GM23248 (cell line): ENCODE measurements at regions not wholly inside any gene's neighbourhood (a gene's known extent, or its start where the extent isn't known, plus 50 kb on each side); places are given as distances from the start of the nearest gene placed in this dataset.
A peak's percentile ranks its signal among the peaks of the same experiment; 100 is the strongest.

Source experiments
- DNase-seq: peaks from one replicate; pipeline ENCODE4 v3.0.0-alpha.2; 2015
- H2AFZ ChIP-seq: fragments of 200-600 bp; sonication (generic); 2 replicates; pipeline ENCODE4 v1.6.1; 2016; ENCODE audit warnings: antibody characterized with exemption
- H3F3A ChIP-seq: fragments of 200-600 bp; sonication (generic); 2 replicates; pipeline ENCODE4 v1.6.1; 2016; ENCODE audit warnings: mild to moderate bottlenecking, antibody characterized with exemption, mixed run types; ENCODE audit not compliant: insufficient read depth
- H3K27ac ChIP-seq: fragments of 200-600 bp; sonication (generic); 2 replicates; pipeline ENCODE4 v1.5.1; 2016; ENCODE audit warnings: mild to moderate bottlenecking
- H3K27me3 ChIP-seq: fragments of 200-600 bp; sonication (generic); replicated peaks from 2 replicates; pipeline ENCODE4 v1.6.1; 2016; ENCODE audit warnings: mild to moderate bottlenecking; ENCODE audit not compliant: insufficient read depth
- H3K36me3 ChIP-seq: fragments of 200-600 bp; sonication (generic); 2 replicates; pipeline ENCODE4 v1.6.1; 2016; ENCODE audit warnings: low read depth, mild to moderate bottlenecking
- H3K4me1 ChIP-seq: fragments of 200-600 bp; sonication (generic); 2 replicates; pipeline ENCODE4 v1.6.1; 2016; ENCODE audit warnings: mild to moderate bottlenecking; ENCODE audit not compliant: insufficient read depth
- H3K4me2 ChIP-seq: fragments of 200-600 bp; sonication (generic); one replicate; pipeline ENCODE4 v1.6.1; 2016; ENCODE audit warnings: mild to moderate bottlenecking; ENCODE audit not compliant: unreplicated experiment
- H3K4me3 ChIP-seq: fragments of 200-600 bp; sonication (generic); 2 replicates; pipeline ENCODE4 v1.5.1; 2016; ENCODE audit warnings: mild to moderate bottlenecking
- H3K79me2 ChIP-seq: fragments of 200-600 bp; sonication (generic); 2 replicates; pipeline ENCODE4 v1.6.1; 2016; ENCODE audit warnings: mild to moderate bottlenecking; ENCODE audit not compliant: insufficient read depth
- H3K9ac ChIP-seq: fragments of 200-600 bp; sonication (generic); 2 replicates; pipeline ENCODE4 v1.6.1; 2016; ENCODE audit warnings: mild to moderate bottlenecking
- H3K9me2 ChIP-seq: fragments of 200-600 bp; sonication (generic); 2 replicates; pipeline ENCODE4 v1.6.1; 2016; ENCODE audit warnings: mixed run types, mild to moderate bottlenecking, moderate library complexity; ENCODE audit not compliant: insufficient read depth
- H3K9me3 ChIP-seq: fragments of 200-600 bp; sonication (generic); one replicate; pipeline ENCODE4 v1.6.1; 2017; ENCODE audit warnings: low read depth
- H4K20me1 ChIP-seq: fragments of 200-600 bp; sonication (generic); 2 replicates; pipeline ENCODE4 v1.6.0; 2016; ENCODE audit not compliant: insufficient read depth
- EZH2 ChIP-seq: fragments of 200-600 bp; sonication (generic); IDR thresholded peaks from 2 replicates; pipeline ENCODE4 v1.6.1; 2018; ENCODE audit warnings: antibody characterized with exemption, mild to moderate bottlenecking; ENCODE audit not compliant: insufficient read depth, poor library complexity, severe bottlenecking
- EZH2phosphoT487 ChIP-seq: fragments of 200-600 bp; sonication (generic); IDR thresholded peaks from 2 replicates; pipeline ENCODE4 v1.6.1; 2018; ENCODE audit warnings: antibody characterized with exemption, moderate library complexity, mild to moderate bottlenecking, low read depth; ENCODE audit not compliant: insufficient read depth
- WGBS, 2 experiments: methylation state at CpG; one replicate each; pipeline ENCODE4 v1.1.6; 2015 to 2017; ENCODE audit warnings: low lambda C conversion rate in 2 of 2, low coverage in 1 of 2; ENCODE audit errors: missing lambda C conversion rate in 2 of 2; 5-methylcytosine and 5-hydroxymethylcytosine counted together
- in situ Hi-C: fragments of 300-500 bp; cut with MboI; formaldehyde crosslinking; loops from 2 replicates; pipeline ENCODE4 v1.15.0; 2020

DNA sequence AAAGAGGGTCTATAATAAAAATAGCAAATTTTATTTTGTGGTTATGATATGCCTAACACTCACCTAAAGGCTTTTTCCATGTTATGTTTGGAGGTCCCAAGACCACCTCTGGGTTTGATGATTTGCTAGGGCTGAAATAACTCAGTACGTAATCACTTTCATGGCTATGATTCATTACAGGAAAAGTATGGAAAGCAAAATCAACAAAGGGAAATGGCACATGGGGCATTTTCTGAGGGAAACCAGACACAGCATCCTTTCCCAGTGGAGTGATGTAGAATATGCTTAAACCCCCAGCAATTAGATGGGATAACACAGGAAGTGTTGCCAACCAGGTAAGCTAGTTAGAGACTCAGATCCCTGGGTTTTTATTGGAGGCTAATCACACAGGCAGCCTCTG, 701.6 kb upstream of the CBLB start:
- Histone ChIP-seq H3K27ac (no peak overlapping the region), H3K9ac (no peak overlapping the region), H3K4me3 (no peak overlapping the region), H3K4me1 (no peaks in the 10 kb centered on the region), H3K9me2 (no peaks in the 10 kb centered on the region), H3K27me3 (no peaks in the 10 kb centered on the region), H2AFZ (no peak overlapping the region), H3K9me3 (no peaks in the 10 kb centered on the region), H3K4me2 (no peak overlapping the region), H3F3A (no peaks in the 10 kb centered on the region), H3K79me2 (no peaks in the 10 kb centered on the region), H3K36me3 (no peaks in the 10 kb centered on the region), H4K20me1 (no peaks in the 10 kb centered on the region)
- 86 to 100% methylated on average over 1 of the region's 1 CpG for WGBS, 2 experiments
- DNase-seq: no peak
- in situ Hi-C loops: no loop called here
- TF ChIP-seq EZH2 (no peak), EZH2phosphoT487 (no peak)

DNA sequence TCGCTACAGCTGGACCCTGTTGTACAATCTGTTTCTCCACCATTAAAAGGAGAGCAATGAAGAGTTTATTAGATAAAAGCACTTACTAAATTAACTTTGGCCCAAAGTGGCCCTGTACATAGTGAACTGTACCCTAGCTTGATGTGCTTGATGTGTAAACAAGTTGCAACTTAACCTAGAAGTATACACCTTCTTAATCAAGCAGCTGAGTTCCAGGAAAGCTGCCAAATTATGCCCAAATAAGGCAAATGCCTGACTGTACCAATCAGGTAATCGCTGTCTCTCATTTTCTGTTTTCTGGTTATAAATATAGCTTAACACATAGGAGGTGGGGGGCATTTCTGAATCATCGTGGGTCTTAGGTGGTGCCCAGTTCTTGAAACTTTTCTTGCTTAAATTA, 704.8 kb upstream of the CBLB start:
- 93 to 99% methylated on average over 3 of the region's 3 CpGs for WGBS, 2 experiments
- H3K4me3 ChIP-seq: no peak overlapping the region
- no peaks in the 10 kb centered on the region for H3K36me3 ChIP-seq
- H3K9me2 ChIP-seq: no peaks in the 10 kb centered on the region
- no peak overlapping the region for H2AFZ ChIP-seq
- H3K9ac ChIP-seq: no peak overlapping the region
- H3K9me3 ChIP-seq: no peaks in the 10 kb centered on the region
- TF ChIP-seq EZH2phosphoT487: no peak
- no peak for TF ChIP-seq EZH2
- no peak overlapping the region for H3K4me2 ChIP-seq
- no peaks in the 10 kb centered on the region for H3F3A ChIP-seq
- H3K79me2 ChIP-seq: no peaks in the 10 kb centered on the region
- H4K20me1 ChIP-seq: no peaks in the 10 kb centered on the region
- in situ Hi-C loops: no loop called here
- no peak overlapping the region for H3K27ac ChIP-seq
- H3K27me3 ChIP-seq: no peaks in the 10 kb centered on the region
- no peak for DNase-seq
- peaks cover 2% of the 10 kb centered on the region for H3K4me1 ChIP-seq

DNA sequence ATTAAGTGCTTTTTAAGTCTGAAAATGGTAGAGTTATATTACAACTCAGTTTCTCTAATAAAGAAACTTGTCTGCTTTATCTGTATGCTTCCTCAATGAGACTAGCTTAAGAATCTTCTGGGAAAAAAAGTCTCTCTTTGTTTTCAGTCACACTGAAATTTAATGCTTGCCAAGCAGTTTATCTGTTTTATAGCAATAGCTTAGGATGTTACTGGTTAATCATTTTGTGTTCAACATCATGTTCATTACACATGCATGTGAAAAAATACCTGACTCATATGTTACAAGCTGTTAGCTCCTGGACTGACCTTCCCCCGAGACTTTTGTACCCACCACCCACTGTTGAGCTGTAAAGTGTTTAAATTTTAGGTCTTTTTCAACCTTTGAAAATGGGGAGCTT, 706.2 kb upstream of the CBLB start:
- no peaks in the 10 kb centered on the region for H3K9me2 ChIP-seq
- H2AFZ ChIP-seq: no peak overlapping the region
- H3K27ac ChIP-seq: no peak overlapping the region
- H3K9me3 ChIP-seq: no peaks in the 10 kb centered on the region
- no peaks in the 10 kb centered on the region for H3K36me3 ChIP-seq
- 81 to 82% methylated on average over 1 of the region's 1 CpG for WGBS, 2 experiments
- H3K4me3 ChIP-seq: no peak overlapping the region
- in situ Hi-C loops: no loop called here
- no peak for DNase-seq
- no peaks in the 10 kb centered on the region for H3K79me2 ChIP-seq
- no peaks in the 10 kb centered on the region for H3K27me3 ChIP-seq
- peaks cover 11% of the 10 kb centered on the region for H3K4me1 ChIP-seq
- no peak for TF ChIP-seq EZH2
- no peak for TF ChIP-seq EZH2phosphoT487
- no peaks in the 10 kb centered on the region for H4K20me1 ChIP-seq
- H3K4me2 ChIP-seq: no peak overlapping the region
- H3K9ac ChIP-seq: no peak overlapping the region
- no peaks in the 10 kb centered on the region for H3F3A ChIP-seq

DNA sequence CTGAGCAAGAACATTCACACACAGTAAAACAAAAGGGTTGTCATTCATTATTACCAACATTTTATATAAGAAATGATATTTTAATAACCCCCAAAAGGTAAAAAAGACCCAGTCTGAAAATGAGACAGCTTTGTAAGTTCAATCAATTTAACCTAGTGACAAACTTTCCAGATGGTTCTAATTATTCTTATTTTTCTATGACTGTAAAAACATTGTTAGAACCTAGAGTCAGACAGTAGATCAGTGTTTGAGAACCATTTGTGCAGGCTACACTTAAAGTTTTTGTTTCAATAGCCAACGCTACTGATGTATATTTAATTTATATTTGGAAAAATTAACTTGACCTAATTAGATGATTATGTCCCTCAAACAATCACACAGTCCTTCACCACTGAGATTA, 708.4 kb upstream of the CBLB start:
- Histone ChIP-seq H3K9ac (no peak overlapping the region), H3K4me1 (peaks cover 11% of the 10 kb centered on the region), H3K36me3 (no peaks in the 10 kb centered on the region), H3K9me2 (0 out of 2 replicates have a peak, but pooled peaks cover 4% of the 10 kb centered on the region), H2AFZ (0 out of 2 replicates have a peak overlapping the region, but pooled peaks have one; percentile 3), H3K79me2 (no peaks in the 10 kb centered on the region), H4K20me1 (no peaks in the 10 kb centered on the region), H3F3A (no peaks in the 10 kb centered on the region), H3K4me2 (no peak overlapping the region), H3K27me3 (no peaks in the 10 kb centered on the region), H3K27ac (no peak overlapping the region), H3K9me3 (no peaks in the 10 kb centered on the region), H3K4me3 (no peak overlapping the region)
- DNase-seq: peak; percentile 27
- in situ Hi-C loops: no loop called here
- WGBS, 2 experiments: 57 to 66% methylated on average over 1 of the region's 1 CpG
- TF ChIP-seq EZH2phosphoT487 (no peak), EZH2 (no peak)

DNA sequence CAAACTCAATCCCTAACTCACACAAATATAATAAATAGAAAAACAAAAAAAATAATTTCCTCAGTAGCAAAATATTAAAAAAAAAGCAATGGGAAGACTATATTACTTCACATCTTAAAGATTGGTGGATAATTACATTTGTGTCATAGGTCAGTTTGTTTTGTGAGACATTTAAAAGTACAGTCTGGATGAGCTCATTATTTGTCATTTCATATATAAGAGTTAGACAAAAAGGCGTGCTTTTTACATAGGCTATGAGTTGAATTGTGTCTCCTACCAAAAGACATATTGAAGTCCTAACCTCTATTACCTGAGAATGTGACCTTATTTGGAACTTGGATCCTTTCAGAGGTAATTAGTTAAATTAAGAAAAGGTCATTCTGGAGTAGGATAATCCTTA, 710.1 kb upstream of the CBLB start:
- Histone ChIP-seq H3K9ac (no peak overlapping the region), H3K9me2 (0 out of 2 replicates have a peak, but pooled peaks cover 4% of the 10 kb centered on the region), H3K27ac (no peak overlapping the region), H2AFZ (no peak overlapping the region; the same call in 1 of the 2 replicates), H3K4me2 (no peak overlapping the region), H3K36me3 (no peaks in the 10 kb centered on the region), H3K79me2 (no peaks in the 10 kb centered on the region), H3F3A (no peaks in the 10 kb centered on the region), H3K4me3 (no peak overlapping the region), H3K9me3 (no peaks in the 10 kb centered on the region), H3K27me3 (no peaks in the 10 kb centered on the region), H4K20me1 (no peaks in the 10 kb centered on the region), H3K4me1 (peaks cover 11% of the 10 kb centered on the region)
- WGBS, 2 experiments: 38 to 52% methylated on average over 1 of the region's 1 CpG
- DNase-seq: peak; percentile 51
- in situ Hi-C loops: no loop called here
- TF ChIP-seq EZH2: no peak
- TF ChIP-seq EZH2phosphoT487: no peak
